GM20000 (cell line): ENCODE measurements at regions not wholly inside any gene's neighbourhood (a gene's known extent, or its start where the extent isn't known, plus 50 kb on each side); places are given as distances from the start of the nearest gene placed in this dataset.

Experiments
- DNase-seq: peaks from one replicate; pipeline ENCODE4 v3.0.0; 2012; ENCODE audit warnings: low spot score
- CTCF ChIP-seq: IDR thresholded peaks from 2 replicates; pipeline ENCODE4 v1.5.1; 2012; ENCODE audit warnings: mild to moderate bottlenecking, control low read depth; ENCODE audit errors: extremely low read depth, missing control alignments

- TF ChIP-seq CTCF, result no peak
- DNase-seq, result no peak
Measured at GRCh38 chr6:15734118-15734897, 71.5 kb upstream of the DTNBP1 start.

- TF ChIP-seq CTCF, result no peak
- no peak for DNase-seq
Measured at GRCh38 chr6:15730922-15731321, 68.1 kb upstream of the DTNBP1 start.

- no peak for TF ChIP-seq CTCF
- no peak for DNase-seq
Measured at GRCh38 chr6:15730442-15730841, 67.6 kb upstream of the DTNBP1 start.

- no peak for DNase-seq
- TF ChIP-seq CTCF, result no peak
Measured at GRCh38 chr6:15722731-15723130, 59.9 kb upstream of the DTNBP1 start.

- DNase-seq, result no peak
- TF ChIP-seq CTCF, result no peak
Measured at GRCh38 chr6:15716889-15717288, 54.1 kb upstream of the DTNBP1 start.

- TF ChIP-seq CTCF, result no peak
- DNase-seq, result no peak
Measured at GRCh38 chr6:15715851-15716250, 53.0 kb upstream of the DTNBP1 start.

- no peak for DNase-seq
- TF ChIP-seq CTCF, result no peak
Measured at GRCh38 chr6:15715060-15715459, 52.2 kb upstream of the DTNBP1 start.
